Lower leg skin (tissue), 3 donors: ENCODE measurements at regions not wholly inside any gene's neighbourhood (a gene's known extent, or its start where the extent isn't known, plus 50 kb on each side); places are given as distances from the start of the nearest gene placed in this dataset.

ENCODE experiments used
- CTCF ChIP-seq, 3 donors: fragments of 450-650 bp; IDR thresholded peaks; one replicate each; pipeline ENCODE4 v1.5.1; 2016; ENCODE audit warnings: antibody characterized with exemption in 3 of 3, mild to moderate bottlenecking in 3 of 3, moderate library complexity in 2 of 3
- POLR2A ChIP-seq, 2 donors: fragments of 450-650 bp; IDR thresholded peaks; one replicate each; pipeline ENCODE4 v1.6.1; 2016 to 2017; ENCODE audit warnings: antibody characterized with exemption in 2 of 2, mild to moderate bottlenecking in 1 of 2, moderate library complexity in 1 of 2

- TF ChIP-seq CTCF (IDR thresholded peaks at IDR 0.05): no peak
- no peak for TF ChIP-seq POLR2A (IDR thresholded peaks at IDR 0.05)
These were observed 66.4 kb upstream of the TJP1 start for GRCh38 chr15:29888646-29889045.
